ENCODE measurements at regions not wholly inside any gene's neighbourhood (a gene's known extent, or its start where the extent isn't known, plus 50 kb on each side); places are given as distances from the start of the nearest gene placed in this dataset.

GRCh38 chr10:64080071-64080470, 558.9 kb downstream of the REEP3 start:
- no peak for DNase-seq

DNA sequence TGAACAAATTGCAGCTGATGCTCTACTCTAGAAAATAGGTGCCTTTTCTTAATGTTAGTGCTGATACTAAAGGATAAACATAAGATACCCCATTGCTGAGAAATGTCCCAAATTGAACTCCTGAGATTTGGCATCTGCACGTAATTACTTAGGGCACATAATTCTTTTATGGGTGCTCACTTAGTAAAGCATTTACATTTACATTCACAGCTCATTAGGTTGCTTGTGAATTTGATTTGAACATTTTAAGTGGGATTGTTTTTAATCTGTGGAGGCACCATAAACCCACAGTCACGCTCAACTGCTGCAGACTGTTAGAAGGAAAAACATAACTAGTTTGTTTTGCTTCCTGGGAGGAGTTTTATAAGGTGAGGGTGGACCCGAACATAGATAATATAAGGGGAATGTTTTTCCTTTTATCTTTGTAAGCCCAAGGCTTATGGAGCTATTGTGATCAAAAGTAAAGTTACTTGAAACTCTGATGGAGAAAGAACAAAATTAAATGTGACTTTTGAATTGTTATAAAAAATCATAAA, 560.8 kb downstream of the REEP3 start:
- no peak for DNase-seq

DNA sequence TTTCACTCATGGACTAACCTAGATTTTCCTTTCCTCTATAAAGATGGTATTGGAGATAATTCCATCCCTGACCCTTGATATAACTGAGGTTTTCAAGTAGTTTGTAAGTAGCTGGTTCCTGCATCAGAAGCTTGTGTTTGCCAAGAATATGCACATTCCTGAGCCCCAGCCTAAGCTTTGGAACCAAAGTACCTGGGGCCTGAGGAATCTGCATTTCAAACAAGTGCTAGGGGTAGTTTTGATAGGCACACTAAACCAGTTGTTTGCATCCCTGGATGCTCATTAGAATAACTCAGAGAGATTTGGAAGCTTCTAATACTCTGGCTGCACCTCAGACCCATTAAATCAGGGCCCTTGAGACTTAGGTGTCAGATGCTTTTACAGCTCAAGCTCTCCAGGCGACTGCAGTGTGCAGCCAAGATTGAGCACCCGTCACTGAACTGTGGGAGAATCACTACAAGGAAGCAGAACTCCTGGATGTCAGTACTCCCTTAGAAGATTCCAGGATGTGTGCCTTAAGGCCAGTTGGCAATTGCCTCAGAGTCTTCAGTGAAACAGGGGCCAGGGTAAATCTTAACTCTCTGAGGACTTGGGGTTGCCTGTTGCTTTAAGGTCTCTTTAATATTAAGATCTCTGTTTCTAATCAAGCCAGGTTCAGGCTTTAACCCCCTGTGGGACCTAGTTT, 565.0 kb downstream of the REEP3 start:
- DNase-seq: no peak

GRCh38 chr10:64089648-64090047, 568.4 kb downstream of the REEP3 start:
- DNase-seq: no peak

DNA sequence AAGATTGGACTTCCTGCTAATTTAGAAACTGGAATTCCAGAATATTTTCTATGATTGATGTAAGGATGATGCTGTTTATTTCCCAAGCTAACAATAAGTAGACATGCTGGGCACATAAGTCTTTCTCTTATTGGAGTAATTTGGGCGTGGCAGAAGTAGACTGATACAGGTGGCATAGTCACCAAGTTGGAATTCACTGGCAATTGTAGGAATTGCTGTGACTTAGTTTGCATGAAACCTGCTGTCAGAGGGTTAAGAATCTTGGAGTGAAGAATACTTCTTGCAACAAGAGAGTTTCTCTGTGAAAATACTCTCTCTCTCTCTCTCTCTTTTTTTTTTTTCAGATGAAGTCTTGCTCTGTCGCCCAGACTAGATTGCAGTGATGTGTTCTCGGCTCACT, 569.7 kb downstream of the REEP3 start:
- no peak for DNase-seq

DNA sequence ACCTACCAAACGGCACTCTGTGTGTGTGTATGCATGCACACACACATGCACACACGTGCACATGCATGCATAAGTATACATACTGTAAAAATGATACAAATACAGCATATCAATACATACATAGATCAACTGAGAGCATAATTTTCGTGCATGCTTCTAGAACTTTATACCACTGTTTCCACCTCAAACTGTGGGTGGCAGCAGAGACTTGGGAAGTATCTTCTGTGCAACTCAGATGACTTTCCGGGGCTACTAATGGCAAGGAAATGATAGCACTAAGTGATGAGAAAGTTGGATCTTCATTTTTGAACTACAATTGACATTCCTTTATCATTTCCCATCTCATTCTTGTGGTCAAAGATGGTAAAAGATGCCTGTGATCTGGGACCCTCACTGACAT, 570.7 kb downstream of the REEP3 start:
- DNase-seq: no peak

DNA sequence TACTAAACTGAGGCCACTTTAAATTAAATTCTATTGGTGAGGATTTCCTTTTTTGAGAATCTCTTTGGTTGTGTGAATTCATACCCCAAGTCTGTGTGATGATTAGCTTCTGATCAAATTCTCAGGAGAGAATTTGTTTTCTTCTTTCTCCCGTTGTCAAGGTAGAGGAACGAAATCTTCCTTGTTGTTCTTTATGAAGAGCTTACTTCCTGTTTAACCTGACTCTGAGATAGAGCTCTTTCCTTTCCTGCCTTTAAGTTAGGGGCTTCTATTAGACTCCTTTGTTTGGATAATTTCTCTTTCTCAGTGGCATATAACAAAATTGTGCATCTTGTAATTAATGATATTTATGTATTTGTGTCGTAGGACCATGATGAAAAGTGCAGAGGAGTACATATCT, 572.1 kb downstream of the REEP3 start:
- DNase-seq: no peak

DNA sequence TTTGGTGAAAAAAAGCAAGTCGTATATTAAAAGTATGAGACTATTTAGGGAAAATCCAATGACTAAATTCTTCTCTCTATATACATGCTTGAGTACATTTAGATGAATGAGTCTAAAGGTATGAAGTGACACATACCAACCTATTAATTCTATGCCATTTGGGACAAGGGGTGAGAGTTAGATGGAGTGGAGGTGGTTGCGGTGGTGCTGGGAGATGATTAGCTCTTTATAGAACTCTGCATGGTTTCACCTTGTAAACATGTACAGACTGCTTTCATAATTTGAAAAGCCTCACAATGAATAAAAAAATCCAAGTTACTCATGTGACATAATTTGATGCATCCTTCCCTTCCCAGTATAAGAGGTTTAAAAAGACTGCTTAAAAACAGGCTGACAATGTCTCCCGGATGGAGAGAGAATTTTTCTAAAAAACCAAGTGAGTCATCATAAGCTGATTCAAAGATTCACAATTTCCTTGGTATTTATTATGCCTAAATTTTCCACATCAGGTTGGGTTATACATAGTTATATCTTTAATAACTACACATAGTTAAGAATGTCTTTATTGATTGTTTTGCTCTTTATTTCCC, 572.8 kb downstream of the REEP3 start:
- no peak for DNase-seq

DNA sequence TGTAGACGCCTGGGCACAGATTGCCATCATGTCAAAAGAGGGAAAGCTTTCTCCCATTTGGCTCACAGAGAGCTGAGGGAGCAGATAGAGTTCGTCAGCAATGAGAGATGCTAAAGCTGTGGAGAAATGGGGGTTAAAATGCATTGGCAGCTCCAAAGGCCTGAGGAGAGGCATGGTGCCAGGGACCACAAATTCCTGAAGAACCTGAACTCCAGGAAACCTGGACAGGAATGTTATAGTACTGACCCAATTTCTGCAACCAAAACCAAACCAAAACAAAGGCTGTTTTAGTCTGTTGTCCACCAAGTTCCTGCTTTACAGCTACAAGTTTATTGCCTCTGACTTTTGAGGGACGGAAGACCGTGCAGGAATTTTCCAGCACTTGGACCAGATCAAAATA, 575.7 kb downstream of the REEP3 start:
- no peak for DNase-seq

DNA sequence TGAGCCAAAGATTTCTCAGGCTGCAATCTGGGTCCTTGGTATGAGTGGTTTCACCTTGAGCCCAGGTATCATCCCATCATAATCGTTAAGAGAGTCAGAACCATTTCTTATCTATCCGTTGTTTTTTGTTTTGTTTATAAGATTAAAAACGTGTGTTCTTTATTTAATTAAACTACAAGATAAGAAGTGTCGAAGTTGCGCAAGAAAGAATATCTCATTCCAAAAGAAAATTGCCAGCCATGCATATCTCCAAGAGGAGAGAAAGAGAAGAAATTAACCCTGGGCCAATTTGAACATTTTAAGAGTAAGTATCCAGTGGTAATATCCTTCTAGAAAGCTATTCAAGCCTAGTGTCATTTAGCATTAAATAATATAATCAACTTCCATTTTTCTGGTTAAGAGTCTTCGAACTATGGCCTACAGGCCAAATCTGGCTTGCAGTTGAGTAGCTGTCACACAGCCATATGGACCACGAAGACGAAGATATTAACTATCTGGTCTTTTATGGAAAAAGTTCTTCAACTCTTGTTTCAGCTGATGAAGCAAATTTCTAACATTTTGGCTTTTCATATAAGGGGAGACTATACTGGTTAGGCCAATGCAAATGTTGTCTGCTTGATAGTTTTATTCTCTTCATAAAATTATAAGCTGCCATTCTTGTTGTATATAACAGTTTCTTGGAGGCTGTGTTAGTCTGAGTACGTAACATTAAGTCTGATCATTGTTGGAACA, 576.4 kb downstream of the REEP3 start:
- no peak for DNase-seq

GRCh38 chr10:64098994-64099393, 577.8 kb downstream of the REEP3 start:
- DNase-seq: no peak

DNA sequence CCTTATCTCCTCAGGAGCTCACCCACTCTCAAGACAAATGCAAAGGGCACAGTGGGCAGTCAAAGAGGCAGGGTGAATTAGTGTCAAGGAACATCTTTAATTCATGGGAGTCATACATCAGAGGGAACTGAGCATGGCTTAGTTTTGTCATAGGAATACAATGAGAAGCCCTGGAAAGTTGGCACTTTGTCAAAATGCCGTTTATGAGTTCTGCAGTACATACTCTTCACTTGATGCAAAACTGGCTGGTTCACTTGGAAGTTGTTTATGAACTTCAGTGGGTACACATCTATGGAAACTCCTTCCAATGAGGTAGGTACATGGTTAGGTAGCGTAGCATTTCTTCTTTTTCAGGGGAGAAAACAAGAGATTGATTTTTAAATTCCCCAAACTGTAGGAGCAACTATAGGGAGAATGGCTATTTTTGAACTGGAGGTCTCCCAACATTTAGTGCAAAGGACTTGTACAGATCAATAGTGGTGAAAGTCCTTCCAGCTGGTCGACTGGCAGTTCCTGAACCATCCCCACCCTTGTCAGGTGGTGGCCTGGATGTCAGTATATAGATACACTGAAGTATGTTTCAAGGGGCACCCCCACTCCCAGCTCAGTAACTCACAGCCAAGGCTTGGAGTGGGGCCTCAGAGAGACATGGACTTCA, 580.5 kb downstream of the REEP3 start:
- DNase-seq: no peak

DNA sequence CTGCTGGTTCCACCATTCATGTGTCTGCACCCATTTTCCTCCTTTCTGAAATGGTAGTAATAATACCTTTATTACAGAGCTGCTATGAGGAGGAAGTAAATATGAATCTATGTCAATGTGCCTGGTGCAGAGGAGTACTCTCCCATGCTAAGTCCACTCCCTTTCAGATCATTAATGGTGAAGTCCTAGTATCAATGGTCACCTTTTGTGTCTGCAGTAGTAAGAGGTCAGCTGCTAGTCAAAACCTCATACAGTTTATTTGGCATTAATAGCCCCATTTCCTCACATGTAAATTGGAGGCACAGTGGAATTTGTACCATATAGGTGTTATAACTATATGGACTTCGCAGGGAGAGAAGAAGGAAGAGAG, 581.0 kb downstream of the REEP3 start:
- no peak for DNase-seq

DNA sequence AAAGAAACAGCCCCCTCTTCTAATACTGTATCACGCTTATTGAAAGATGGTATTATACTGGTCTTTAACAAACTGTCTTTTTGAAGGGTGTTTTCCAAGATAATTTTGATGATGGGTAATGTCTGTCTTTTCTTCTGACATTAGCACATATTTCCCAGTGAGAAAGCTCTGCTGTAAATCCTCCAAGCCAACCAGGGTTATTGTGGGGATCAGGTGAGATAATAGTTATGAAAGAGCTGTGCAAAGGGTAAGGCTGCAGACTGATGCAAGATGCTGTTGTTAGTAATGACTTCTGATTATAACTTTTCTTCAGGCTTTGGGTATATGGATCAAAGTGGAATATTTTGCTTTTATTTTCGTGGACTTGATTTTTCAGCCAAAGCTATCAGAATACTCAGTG, 581.7 kb downstream of the REEP3 start:
- no peak for DNase-seq

DNA sequence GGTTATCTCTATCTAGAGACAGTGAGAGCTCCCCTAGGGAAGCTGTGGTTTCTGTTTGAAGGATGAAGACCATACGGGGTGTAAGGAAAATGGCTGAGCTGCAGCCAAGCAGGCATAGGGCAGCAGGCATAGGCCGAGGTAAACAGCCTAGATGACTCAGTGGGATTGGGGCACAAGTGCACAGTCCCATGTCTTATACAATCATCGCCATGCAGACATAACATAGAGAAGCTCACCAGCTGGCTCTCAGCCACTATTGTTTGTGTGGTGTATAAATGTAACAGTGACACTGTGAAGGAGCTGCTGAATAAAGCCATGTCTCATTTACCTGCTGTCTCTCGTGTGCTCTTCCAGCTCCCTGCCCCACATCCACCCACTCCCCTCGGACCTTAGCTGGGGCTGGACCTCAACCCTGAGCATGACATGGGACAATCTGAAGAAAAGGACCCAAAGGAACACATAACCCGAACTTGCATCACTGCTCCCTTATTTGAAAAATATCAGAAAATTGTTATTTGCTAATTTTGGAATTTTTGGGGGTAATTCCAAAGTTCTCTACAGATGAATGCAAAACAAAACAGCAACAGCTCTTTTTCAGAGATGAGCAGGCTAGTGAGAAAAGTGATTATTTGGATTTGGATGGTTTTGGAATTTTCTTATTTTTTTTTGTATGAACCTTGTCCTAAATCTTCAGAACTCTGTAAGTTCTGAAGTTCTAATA, 582.7 kb downstream of the REEP3 start:
- DNase-seq: no peak

GRCh38 chr10:64109926-64110495, 588.8 kb downstream of the REEP3 start:
- no peak for DNase-seq

DNA sequence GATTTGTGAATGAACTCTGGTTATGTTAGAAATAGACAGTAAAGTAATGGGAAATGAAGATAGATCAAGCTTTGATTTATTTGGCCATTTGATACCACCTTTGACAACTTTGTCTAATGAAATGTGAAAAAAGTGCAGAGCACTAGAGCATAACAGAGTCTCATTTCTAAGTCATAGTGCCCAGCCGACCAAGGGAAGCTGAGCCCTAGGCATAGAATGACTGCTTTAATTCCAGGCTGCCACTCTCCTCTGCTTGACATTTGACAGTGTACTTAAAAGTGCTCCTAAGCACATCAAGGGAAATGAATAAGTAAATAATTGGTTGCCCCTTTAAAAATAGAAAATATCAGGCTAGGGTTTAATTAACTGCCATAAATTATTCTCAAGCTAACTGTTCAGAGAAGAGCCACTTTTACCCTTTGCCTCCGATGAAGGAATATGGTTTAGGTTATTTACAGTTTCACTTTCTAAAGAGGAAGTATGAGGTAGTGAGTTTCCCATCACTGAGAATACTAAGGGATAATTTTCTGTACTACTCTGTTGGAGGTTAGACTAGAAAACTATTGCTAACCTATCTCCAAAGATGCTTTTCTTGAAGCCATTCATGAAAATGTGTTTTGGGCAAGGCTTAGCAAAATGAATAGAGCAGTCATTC, 591.6 kb downstream of the REEP3 start:
- peak; percentile 15 for DNase-seq

GRCh38 chr10:64113375-64113774, 592.2 kb downstream of the REEP3 start:
- no peak for DNase-seq

DNA sequence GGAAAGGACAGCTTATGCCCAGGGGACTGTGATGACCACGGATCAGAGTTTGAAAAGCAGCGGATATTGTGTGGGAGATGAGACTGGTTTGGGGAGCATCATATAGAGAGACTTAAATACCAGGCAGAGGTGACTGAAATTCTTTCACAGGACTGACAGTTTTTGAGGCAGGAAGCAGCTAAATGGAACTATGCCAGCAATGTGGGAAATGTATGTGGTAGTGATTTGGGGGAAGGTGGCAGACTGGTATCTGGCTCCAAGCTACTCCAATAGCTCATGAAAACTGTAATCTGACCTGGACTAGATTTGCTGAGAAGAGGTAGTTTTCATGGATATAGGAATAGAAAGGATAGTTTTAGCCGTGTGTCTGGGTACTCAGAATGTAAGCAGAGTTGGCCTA, 592.6 kb downstream of the REEP3 start:
- DNase-seq: no peak

GRCh38 chr10:64115471-64115870, 594.3 kb downstream of the REEP3 start:
- no peak for DNase-seq

DNA sequence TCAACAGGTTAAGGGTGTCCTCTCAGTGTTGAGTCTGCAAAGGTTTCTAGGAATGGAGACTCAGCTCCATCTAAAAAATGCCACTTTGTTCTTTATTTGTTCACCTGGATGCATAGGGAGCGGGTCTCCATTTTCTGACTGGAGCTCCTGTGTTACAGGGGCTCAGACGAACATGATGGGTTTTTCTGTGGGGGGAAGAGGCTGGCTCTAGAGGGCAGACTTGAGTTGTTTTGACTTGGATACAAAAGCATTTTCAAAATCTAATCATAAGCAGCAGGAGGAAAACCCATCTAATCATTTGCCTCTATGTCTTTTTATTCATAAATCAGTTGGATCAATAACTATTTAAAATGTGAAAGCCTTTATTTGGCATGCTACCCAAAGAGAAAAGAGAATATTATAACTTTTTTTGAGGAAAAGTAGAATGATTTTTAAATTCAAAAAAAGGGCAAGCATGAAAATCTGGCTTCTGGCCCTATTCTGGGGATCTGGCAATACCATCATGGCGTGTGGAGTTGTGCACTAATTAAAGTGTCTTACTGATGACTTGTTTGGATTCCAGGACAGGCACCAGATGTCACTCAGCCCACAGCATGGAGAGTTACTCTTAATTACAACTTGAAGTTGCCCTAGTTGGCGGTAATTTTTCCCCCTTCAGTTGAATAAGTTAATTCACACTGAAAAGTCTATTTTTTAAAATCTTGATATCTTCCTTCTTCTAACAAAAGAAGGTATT, 594.9 kb downstream of the REEP3 start:
- no peak for DNase-seq

Data from right kidney (tissue), 1 donor.